22Rv1 (cell line): ENCODE measurements at regions not wholly inside any gene's neighbourhood (a gene's known extent, or its start where the extent isn't known, plus 50 kb on each side); places are given as distances from the start of the nearest gene placed in this dataset.

ENCODE experiments used
- ZFX ChIP-seq: fragments of 450-650 bp; IDR thresholded peaks from 2 replicates; pipeline ENCODE4 v1.6.1; 2017; ENCODE audit warnings: antibody characterized with exemption, borderline replicate concordance
- TF ChIP-seq, protein P1 (sequence below): fragments of 450-650 bp; IDR thresholded peaks from 2 replicates; pipeline ENCODE4 v1.5.1; 2017; ENCODE audit warnings: mild to moderate bottlenecking

DNA sequence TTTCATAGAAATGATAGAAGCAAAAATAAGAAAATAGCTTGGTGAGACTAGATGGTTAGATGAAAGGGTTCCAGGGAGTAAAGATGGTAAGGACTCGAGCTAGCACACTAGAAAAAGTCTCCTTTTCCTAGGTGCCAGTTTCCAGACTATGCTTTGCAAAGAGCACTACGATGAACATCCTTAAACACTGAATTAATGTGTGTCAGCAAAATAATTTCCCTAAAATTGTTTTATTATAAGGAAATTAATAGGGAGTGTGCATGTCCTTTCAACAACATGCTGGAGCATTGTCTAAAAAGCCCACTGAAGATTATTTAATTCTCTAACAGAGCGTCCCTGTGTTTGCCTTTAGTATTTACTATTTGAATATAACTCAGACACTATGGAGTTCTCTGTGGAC, 107.4 kb upstream of the NDUFV2 start:
- TF ChIP-seq, protein P1, sequence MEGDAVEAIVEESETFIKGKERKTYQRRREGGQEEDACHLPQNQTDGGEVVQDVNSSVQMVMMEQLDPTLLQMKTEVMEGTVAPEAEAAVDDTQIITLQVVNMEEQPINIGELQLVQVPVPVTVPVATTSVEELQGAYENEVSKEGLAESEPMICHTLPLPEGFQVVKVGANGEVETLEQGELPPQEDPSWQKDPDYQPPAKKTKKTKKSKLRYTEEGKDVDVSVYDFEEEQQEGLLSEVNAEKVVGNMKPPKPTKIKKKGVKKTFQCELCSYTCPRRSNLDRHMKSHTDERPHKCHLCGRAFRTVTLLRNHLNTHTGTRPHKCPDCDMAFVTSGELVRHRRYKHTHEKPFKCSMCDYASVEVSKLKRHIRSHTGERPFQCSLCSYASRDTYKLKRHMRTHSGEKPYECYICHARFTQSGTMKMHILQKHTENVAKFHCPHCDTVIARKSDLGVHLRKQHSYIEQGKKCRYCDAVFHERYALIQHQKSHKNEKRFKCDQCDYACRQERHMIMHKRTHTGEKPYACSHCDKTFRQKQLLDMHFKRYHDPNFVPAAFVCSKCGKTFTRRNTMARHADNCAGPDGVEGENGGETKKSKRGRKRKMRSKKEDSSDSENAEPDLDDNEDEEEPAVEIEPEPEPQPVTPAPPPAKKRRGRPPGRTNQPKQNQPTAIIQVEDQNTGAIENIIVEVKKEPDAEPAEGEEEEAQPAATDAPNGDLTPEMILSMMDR = no peak
- TF ChIP-seq ZFX = no peak
